ENCODE measurements at regions not wholly inside any gene's neighbourhood (a gene's known extent, or its start where the extent isn't known, plus 50 kb on each side); places are given as distances from the start of the nearest gene placed in this dataset.

GRCh38 chr7:153152801-153153422 lies 393.4 kb downstream of the ACTR3B start:
- no peak overlapping the region for H3K4me3 ChIP-seq (ENCODE audit: low read depth, low read length)
- DNase-seq (ENCODE audit: low read depth): no peak
- TF ChIP-seq CTCF (IDR thresholded peaks at IDR 0.05; ENCODE audit: low read depth, low read length, missing control alignments): no peak

- TF ChIP-seq CTCF (IDR thresholded peaks at IDR 0.05; ENCODE audit: low read depth, low read length, missing control alignments): no peak
- no peak for DNase-seq (ENCODE audit: low read depth)
- H3K4me3 ChIP-seq (ENCODE audit: low read depth, low read length): no peak overlapping the region
Measured at GRCh38 chr7:153158149-153158548, 398.6 kb downstream of the ACTR3B start.

GRCh38 chr7:153170287-153170686 lies 410.7 kb downstream of the ACTR3B start:
- no peak for TF ChIP-seq CTCF (IDR thresholded peaks at IDR 0.05; ENCODE audit: low read depth, low read length, missing control alignments)
- H3K4me3 ChIP-seq (ENCODE audit: low read depth, low read length): no peak overlapping the region
- DNase-seq (ENCODE audit: low read depth): no peak

- no peak for TF ChIP-seq CTCF (IDR thresholded peaks at IDR 0.05; ENCODE audit: low read depth, low read length, missing control alignments)
- no peak overlapping the region for H3K4me3 ChIP-seq (ENCODE audit: low read depth, low read length)
- no peak for DNase-seq (ENCODE audit: low read depth)
Measured at GRCh38 chr7:153185936-153186335, 426.4 kb downstream of the ACTR3B start.

DNA sequence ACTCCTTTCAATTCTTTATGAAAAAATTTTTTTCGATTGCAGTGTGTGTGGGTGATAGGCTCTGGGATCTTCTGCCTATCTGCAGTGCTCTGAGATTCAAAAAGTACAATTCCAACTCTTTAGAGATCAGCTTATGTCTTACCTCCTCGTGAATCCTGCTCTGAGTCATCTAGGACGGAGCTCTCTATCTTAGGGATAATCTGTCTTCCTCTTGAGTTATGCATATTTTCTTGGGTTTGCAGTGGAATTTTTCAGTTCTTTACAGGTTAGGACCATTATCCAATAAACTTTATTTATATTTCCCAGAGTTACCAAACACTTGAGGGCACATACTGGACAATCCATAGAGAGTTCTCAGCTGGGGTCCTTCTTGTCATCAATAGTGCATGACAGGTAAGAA lies 428.6 kb downstream of the ACTR3B start:
- no peak for TF ChIP-seq CTCF (IDR thresholded peaks at IDR 0.05; ENCODE audit: low read depth, low read length, missing control alignments)
- no peak for DNase-seq (ENCODE audit: low read depth)
- H3K4me3 ChIP-seq (ENCODE audit: low read depth, low read length): no peak overlapping the region

DNA sequence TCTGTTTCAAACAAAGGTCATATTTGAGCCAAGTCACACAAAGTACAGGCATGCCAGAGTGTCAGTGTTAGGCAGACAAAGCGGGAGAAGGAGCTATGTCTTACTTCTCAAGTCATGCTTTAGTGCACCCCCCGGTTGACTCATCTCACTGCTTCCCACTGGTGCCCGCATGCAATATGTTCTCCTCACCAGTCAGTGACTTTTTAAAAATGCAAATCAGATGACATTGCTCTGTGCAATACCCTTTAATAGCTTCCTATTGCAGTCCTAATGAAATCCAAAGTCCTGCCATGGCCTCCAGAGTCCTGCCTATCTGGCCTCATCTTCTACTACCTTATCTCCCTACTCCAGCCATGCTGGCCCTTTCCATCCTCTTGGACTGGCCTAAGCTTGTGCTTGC lies 429.1 kb downstream of the ACTR3B start:
- no peak for DNase-seq (ENCODE audit: low read depth)
- no peak for TF ChIP-seq CTCF (IDR thresholded peaks at IDR 0.05; ENCODE audit: low read depth, low read length, missing control alignments)
- H3K4me3 ChIP-seq (ENCODE audit: low read depth, low read length): no peak overlapping the region

GRCh38 chr7:153190452-153190851 lies 430.9 kb downstream of the ACTR3B start:
- TF ChIP-seq CTCF (IDR thresholded peaks at IDR 0.05; ENCODE audit: low read depth, low read length, missing control alignments): no peak
- DNase-seq (ENCODE audit: low read depth): peak; percentile 4
- no peak overlapping the region for H3K4me3 ChIP-seq (ENCODE audit: low read depth, low read length)
